ENCODE measurements at regions not wholly inside any gene's neighbourhood (a gene's known extent, or its start where the extent isn't known, plus 50 kb on each side); places are given as distances from the start of the nearest gene placed in this dataset.

DNA sequence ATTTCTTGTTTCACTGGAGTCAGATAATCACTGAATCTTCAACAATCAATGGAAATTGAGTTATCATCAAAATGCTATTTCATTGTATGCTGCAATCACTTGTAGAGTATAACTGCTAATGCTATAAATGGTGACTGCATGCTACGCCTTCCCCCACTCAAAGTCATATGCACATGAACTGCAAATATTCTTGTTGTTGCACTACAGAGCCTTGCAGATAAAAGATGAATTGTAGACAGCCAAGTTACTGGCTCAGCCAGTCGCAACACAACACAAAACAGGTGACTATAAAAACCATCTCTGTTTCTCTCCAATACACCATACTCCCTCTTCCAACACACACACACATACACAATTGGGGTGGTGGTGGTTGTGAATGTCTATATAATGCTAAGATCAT is 171.0 kb upstream of the HMGA2 start:
- no peak for DNase-seq (ENCODE audit: low read depth in 2 of 2)

- no peak for DNase-seq (ENCODE audit: low read depth in 2 of 2)
Observed at GRCh38 chr12:65653946-65654629, 170.2 kb upstream of the HMGA2 start.

DNA sequence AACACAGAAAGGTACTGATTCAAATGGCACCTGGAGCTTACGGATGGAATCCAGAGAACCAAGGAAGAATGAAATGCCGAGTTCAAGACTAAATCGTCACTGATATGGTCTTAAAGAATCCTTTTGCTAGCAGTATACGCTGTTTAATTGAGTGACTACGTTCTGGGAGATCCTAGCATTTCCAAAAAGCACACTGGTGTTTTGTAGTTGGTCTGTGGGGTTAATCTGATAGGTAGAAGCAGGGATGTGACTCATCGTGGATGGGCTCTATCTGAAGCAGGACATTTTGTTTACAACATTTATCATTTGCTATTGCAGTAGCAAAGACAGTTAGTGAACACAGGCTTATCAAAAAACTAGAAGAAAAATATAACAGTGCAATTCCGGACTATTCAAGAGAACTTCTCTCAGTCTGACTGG is 169.2 kb upstream of the HMGA2 start:
- DNase-seq (ENCODE audit: low read depth in 2 of 2): no peak

- DNase-seq (ENCODE audit: low read depth in 2 of 2): no peak
Observed at GRCh38 chr12:65656156-65656882, 168.0 kb upstream of the HMGA2 start.

DNA sequence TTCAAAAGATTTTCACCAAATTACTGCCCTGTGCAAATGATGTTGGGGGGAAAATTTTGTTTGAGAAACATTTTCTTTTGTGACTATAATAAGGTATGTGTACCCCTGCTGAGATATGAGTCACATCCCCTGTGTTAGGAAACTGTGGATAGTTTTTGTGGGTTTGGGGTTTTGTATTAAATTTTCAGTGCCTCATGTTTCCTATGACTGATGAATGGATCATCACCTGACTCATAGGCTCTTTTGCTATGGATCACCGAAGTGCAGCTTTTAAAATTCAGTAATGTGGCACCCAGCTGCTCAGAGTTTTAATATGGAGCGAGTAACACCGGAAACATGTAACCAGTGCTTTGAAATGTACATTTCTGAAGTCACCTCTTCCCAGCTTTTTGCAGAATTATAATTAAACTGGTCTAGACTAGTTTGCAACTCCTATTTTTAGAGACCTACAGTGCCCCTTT is 167.4 kb upstream of the HMGA2 start:
- peak; percentile 98 for DNase-seq (ENCODE audit: low read depth in 2 of 2)

DNA sequence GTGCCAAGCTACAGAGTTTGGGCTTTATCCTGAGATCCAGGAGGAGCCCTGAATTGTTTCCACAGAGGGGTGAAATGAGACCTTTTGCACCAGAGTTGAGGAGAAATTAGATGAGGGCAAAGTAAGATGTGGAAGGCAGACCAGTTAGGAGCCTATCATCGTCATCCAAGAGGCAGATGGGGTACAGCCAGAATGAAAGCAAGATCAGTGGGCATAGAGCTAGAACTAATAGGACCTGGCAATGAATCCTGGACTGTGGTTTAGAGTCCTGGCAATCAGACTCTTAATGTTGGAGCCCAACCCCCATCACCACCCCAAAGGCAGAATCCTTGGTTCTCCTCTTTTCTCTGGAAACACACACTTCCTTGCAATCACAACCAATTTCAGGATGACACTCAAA is 166.6 kb upstream of the HMGA2 start:
- DNase-seq (ENCODE audit: low read depth in 2 of 2): no peak

DNA sequence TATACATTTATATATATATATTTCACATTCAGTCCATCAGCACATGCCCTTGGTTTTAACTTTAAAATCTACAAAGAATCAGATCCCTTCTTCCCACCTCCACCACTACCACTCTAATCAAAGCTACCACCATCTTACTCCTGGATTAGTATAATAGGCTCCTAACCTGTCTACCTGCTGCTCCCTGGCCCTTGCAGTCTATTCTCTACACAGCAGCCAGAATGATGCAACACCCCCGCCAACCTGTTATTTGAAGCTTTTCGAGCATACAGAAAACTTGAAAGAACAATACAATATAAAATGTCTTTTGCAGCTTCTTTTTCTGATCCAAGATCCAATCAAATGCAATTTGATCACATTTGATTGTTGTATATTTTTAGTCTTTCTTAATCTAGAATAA is 165.9 kb upstream of the HMGA2 start:
- DNase-seq (ENCODE audit: low read depth in 2 of 2): no peak

GRCh38 chr12:65659681-65660080 is 164.6 kb upstream of the HMGA2 start:
- DNase-seq (ENCODE audit: low read depth in 2 of 2): no peak

- no peak for DNase-seq (ENCODE audit: low read depth in 2 of 2)
Observed at GRCh38 chr12:65660096-65660495, 164.2 kb upstream of the HMGA2 start.

GRCh38 chr12:65660836-65661235 is 163.4 kb upstream of the HMGA2 start:
- no peak for DNase-seq (ENCODE audit: low read depth in 2 of 2)

DNA sequence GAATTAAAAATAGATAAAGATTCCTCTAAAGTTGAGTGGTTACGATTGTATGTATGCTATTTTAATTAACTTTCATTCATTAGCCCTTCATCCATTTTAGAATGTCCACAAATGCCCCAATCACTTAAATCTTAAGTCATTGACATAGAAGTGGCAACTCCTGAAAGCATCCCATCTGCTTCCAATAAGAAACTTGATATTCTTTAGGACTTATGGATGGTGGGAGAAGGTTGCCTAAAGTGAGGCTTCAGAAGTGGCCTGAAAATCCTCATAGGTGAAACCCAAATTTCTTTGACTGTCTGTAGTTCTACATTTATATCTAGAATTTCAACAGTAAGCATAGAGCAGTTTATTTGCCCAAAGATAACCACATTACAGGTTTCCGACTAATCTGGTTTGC is 161.7 kb upstream of the HMGA2 start:
- no peak for DNase-seq (ENCODE audit: low read depth in 2 of 2)

- no peak for DNase-seq (ENCODE audit: low read depth in 2 of 2)
Observed at GRCh38 chr12:65663097-65663496, 161.2 kb upstream of the HMGA2 start.

DNA sequence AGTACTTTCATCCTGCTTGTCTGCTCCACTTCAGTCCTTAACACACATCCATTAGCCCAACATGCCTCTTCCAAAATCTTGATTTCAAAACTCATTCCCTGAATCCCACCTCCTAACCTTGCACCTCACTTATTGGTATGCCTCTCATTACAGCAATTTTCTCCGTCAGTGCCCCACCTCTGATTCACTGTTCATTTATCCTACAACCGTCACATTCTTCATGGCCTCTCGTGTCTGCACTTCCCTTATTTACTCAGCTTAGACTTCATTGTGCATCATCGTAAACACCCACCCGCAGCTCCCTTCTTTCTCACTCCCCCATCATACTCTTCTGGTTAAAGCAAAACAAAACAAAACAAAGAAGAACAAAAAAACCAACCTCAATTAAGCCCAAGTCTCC is 160.6 kb upstream of the HMGA2 start:
- DNase-seq (ENCODE audit: low read depth in 2 of 2): no peak

DNA sequence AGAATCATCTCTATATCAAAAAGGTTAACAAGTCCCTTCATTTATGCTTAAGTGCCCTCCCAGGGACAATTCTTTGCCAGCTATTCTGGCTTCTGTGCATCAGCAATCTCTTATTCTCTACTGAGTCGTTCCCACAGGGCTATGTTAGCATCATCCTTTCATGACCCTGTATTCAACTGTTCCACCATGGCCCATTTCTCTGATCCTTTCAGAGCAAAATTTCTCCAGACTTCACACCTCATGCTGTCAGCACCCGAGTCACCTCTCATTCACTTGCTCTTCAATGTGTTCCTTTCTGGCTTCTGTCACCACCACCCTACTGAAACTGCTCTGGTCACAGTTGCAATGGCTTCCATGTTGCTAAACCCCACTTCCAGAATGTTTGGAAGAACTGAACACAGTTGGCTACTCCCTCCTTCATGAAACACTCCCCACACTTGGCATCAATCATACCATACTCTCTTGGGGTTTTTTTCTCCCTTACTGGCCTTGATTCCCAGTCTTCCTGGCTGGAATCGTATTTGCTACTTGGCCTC is 159.5 kb upstream of the HMGA2 start:
- no peak for DNase-seq (ENCODE audit: low read depth in 2 of 2)

- DNase-seq (ENCODE audit: low read depth in 2 of 2): no peak
Observed at GRCh38 chr12:65665817-65666216, 158.5 kb upstream of the HMGA2 start.

DNA sequence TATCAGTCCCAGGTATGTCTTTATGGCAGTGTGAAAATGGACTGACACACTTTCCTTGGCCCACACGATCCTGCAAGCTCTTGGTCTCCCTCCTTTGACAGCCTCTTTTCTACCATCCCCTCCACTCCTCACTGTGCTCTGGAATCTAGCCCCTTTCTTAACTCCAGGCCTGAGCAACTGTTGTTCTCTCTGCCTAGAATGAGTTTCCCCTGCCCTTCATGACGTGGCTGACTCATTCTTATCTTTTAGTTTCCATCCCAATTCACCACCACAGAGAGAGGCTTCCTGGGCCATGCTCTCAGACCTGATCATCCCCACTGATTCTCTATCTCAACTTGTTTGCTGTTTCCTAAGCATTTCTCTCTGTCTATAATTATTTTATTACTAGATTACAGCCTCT is 157.4 kb upstream of the HMGA2 start:
- no peak for DNase-seq (ENCODE audit: low read depth in 2 of 2)

DNA sequence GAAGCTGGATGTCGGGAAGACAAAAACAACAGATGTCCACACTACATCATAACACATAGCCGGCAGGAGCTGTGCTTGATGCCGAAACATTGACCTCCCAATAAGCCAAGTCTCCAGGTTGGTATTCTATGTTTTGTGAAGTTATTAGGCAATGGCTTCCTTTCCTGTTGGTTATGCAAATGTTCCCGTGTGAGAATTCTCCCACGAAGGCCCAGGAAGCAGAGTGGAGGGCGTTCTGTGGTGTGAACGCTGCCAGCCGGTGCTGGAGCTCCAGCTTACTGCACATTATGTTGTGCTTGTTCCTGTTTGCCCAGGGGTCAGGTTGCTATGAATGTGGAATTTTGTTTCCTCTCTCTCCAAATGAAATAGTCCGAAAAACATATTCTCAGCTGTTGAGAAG is 156.4 kb upstream of the HMGA2 start:
- DNase-seq (ENCODE audit: low read depth in 2 of 2): no peak

- DNase-seq (ENCODE audit: low read depth in 2 of 2): no peak
Observed at GRCh38 chr12:65668981-65669695, 155.1 kb upstream of the HMGA2 start.

DNA sequence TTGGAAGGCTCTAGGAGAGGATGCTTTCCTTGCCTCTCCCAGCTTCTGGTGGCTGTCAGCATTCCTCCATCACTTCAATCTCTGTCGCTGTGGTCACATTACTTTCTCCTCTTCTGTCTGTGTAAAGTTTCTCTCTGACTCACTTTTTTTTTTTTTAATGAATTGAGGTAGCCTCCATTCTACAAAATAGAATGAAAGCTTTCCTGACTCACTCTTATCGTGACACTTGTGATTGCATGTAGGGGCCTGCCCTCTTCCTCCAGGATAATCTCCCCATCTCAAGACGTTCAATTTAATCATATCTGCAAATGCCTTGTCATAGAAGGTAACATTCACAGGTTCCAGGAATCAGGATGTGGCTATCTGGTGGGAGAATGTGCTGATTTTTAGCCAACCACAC is 153.5 kb upstream of the HMGA2 start:
- no peak for DNase-seq (ENCODE audit: low read depth in 2 of 2)

- no peak for DNase-seq (ENCODE audit: low read depth in 2 of 2)
Observed at GRCh38 chr12:65672441-65672840, 151.8 kb upstream of the HMGA2 start.

DNA sequence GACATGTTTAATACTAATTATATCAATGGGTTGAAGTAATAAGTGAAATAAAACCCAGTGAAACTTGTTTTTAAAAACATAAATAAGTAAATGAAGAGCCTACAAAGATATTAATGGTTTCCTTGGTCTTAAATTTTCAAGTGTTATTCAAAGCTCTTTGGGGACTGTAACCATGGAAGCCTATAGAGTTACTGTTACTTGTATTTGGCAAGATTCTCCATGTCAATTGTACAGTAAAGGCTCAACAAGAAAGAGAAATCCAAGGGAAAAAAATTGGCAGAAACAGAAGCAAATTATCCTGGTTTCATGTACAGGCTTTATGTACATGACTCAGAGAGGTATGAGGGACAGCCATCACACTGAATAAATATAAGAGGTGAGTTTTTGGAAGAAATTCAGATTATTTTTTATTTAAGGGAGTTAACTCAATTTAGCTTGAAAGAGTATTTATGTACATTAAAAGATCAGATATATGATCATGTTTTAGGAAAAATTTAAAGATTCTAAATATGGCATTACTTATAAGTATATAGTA is 151.1 kb upstream of the HMGA2 start:
- DNase-seq (ENCODE audit: low read depth in 2 of 2): no peak

- DNase-seq (ENCODE audit: low read depth in 2 of 2): no peak
Observed at GRCh38 chr12:65673732-65674131, 150.6 kb upstream of the HMGA2 start.

All from fibroblast of skin of left biceps (primary cell).